ENCODE measurements at regions not wholly inside any gene's neighbourhood (a gene's known extent, or its start where the extent isn't known, plus 50 kb on each side); places are given as distances from the start of the nearest gene placed in this dataset.

- Histone ChIP-seq H2AFZ (ENCODE audit: insufficient read depth, low read depth, low read length, poor library complexity, severe bottlenecking) (no peak overlapping the region), H3K4me3 (replicated peaks in 1 of 3; ENCODE audit: low read depth in 2 of 3, low read length in 3 of 3) (no peak overlapping the region), H3K36me3 (replicated peaks in 1 of 2; ENCODE audit: control insufficient read depth in 1 of 2, insufficient read depth in 2 of 2, low read length in 2 of 2) (no peaks in the 10 kb centered on the region), H3K4me1 (ENCODE audit: control insufficient read depth in 1 of 2, insufficient read depth in 2 of 2, low read length in 2 of 2) (no peaks in the 10 kb centered on the region), H3K27me3 (ENCODE audit: control insufficient read depth in 2 of 2, insufficient read depth in 2 of 2, low read length in 2 of 2) (no peaks in the 10 kb centered on the region), H3K4me2 (replicated peaks; ENCODE audit: extremely low read depth, low read length, poor library complexity, severe bottlenecking) (no peak overlapping the region), H4K20me1 (ENCODE audit: insufficient read depth, low read length) (no peaks in the 10 kb centered on the region), H3K27ac (ENCODE audit: low read depth in 1 of 2, low read length in 2 of 2) (no peak overlapping the region), H3K9ac (ENCODE audit: insufficient read depth, low read length, poor library complexity, severe bottlenecking) (no peak overlapping the region), H3K79me2 (ENCODE audit: insufficient read depth, low read length) (no peaks in the 10 kb centered on the region), H3K9me3 (replicated peaks in 1 of 2; ENCODE audit: control insufficient read depth in 1 of 2, insufficient read depth in 1 of 2, low read length in 2 of 2) (peaks cover 0 to 2% of the 10 kb centered on the region in 2 donors)
- Mint-ChIP-seq H3K9me3 (peaks cover 0 to 5% (median 0%) of the 10 kb centered on the region in 7 donors), H3K36me3 (no peaks in the 10 kb centered on the region), H3K27ac (no peak overlapping the region), H3K4me1 (peaks cover 7% of the 10 kb centered on the region), H3K4me3 (no peak overlapping the region), H3K27me3 (ENCODE audit: low read depth in 3 of 3) (peaks cover 0 to 2% (median 0%) of the 10 kb centered on the region in 3 donors)
- no peak for TF ChIP-seq CTCF (IDR thresholded peaks at IDR 0.05)
- DNase-seq = no peak
- intact Hi-C loops (cut with micrococcal nuclease) = no loop called here
These were observed 317.5 kb upstream of the RASGEF1B start for GRCh38 chr4:81789158-81789557.

- Histone ChIP-seq H3K36me3 (replicated peaks in 1 of 2; ENCODE audit: control insufficient read depth in 1 of 2, insufficient read depth in 2 of 2, low read length in 2 of 2) (no peaks in the 10 kb centered on the region), H3K27me3 (ENCODE audit: control insufficient read depth in 2 of 2, insufficient read depth in 2 of 2, low read length in 2 of 2) (no peaks in the 10 kb centered on the region), H3K4me1 (ENCODE audit: control insufficient read depth in 1 of 2, insufficient read depth in 2 of 2, low read length in 2 of 2) (no peaks in the 10 kb centered on the region), H3K9ac (ENCODE audit: insufficient read depth, low read length, poor library complexity, severe bottlenecking) (no peak overlapping the region), H3K9me3 (replicated peaks in 1 of 2; ENCODE audit: control insufficient read depth in 1 of 2, insufficient read depth in 1 of 2, low read length in 2 of 2) (no peaks in the 10 kb centered on the region), H2AFZ (ENCODE audit: insufficient read depth, low read depth, low read length, poor library complexity, severe bottlenecking) (peak overlapping the region; percentile 7), H4K20me1 (ENCODE audit: insufficient read depth, low read length) (no peaks in the 10 kb centered on the region), H3K4me2 (replicated peaks; ENCODE audit: extremely low read depth, low read length, poor library complexity, severe bottlenecking) (no peak overlapping the region), H3K4me3 (replicated peaks in 1 of 3; ENCODE audit: low read depth in 2 of 3, low read length in 3 of 3) (no peak overlapping the region), H3K27ac (ENCODE audit: low read depth in 1 of 2, low read length in 2 of 2) (no peak overlapping the region), H3K79me2 (ENCODE audit: insufficient read depth, low read length) (no peaks in the 10 kb centered on the region)
- Mint-ChIP-seq H3K27ac (no peak overlapping the region), H3K36me3 (no peaks in the 10 kb centered on the region), H3K4me1 (peaks cover 5% of the 10 kb centered on the region), H3K27me3 (ENCODE audit: low read depth in 3 of 3) (peaks cover 0 to 2% (median 0%) of the 10 kb centered on the region in 3 donors), H3K4me3 (no peak overlapping the region), H3K9me3 (peaks cover 0 to 4% (median 0%) of the 10 kb centered on the region in 7 donors)
- DNase-seq = no peak
- TF ChIP-seq CTCF (IDR thresholded peaks at IDR 0.05) = no peak
- WGBS (ENCODE audit: insufficient coverage) = 86% methylated on average over 1 of the region's 1 CpG
- intact Hi-C loops (cut with micrococcal nuclease) = no loop called here
These were observed 315.1 kb upstream of the RASGEF1B start for GRCh38 chr4:81786766-81787165.

All from CD14-positive monocyte (primary cell).